ENCODE measurements at regions not wholly inside any gene's neighbourhood (a gene's known extent, or its start where the extent isn't known, plus 50 kb on each side); places are given as distances from the start of the nearest gene placed in this dataset.

DNA sequence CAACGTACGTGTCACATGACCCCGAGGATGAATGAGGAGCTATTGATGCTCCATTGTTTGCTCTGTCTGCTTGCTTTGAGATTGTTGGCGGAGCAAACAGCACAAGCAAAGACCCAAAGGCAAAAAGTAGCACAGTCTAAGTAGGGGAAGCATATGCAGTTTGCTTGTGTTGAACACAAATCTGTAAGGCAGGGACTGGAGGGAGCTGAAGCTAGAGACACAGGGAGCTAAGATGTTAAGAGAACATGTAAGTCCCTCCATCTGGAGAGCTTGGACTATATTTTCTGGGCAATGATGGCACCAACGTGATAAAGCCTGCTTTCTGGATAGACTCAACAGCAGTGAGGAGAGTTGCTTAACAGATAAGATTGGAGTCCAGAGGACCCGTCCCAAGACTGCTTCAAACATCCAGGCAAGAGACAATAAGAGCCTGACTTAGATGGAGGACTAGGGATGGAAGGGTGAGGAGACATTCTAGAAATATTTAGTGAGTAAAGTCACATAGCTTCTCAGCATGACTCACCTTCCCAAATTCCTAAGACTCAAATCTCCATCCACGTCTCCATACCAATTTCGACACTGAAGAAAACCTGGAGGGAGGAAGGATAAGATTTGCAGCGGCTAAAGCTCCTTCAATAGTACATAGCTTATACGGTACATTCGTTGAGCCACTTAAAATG is 88.1 kb upstream of the KLF7 start:
- TF ChIP-seq L3MBTL2 (conservative IDR thresholded peaks at IDR 0.05) (no peak), SUZ12 (IDR thresholded peaks at IDR 0.05) (no peak), SP1 (IDR thresholded peaks at IDR 0.05) (no peak), CTBP1 (IDR thresholded peaks at IDR 0.05; ENCODE audit: borderline replicate concordance) (no peak), BHLHE40 (IDR thresholded peaks at IDR 0.05; ENCODE audit: borderline replicate concordance) (no peak), FOXM1 (IDR thresholded peaks at IDR 0.05; ENCODE audit: borderline replicate concordance) (no peak), FOXK2 (IDR thresholded peaks at IDR 0.05) (no peak), HDGF (IDR thresholded peaks at IDR 0.05; ENCODE audit: borderline replicate concordance) (no peak), FOXA1 (IDR thresholded peaks at IDR 0.05) (no peak), TARDBP (IDR thresholded peaks at IDR 0.05) (no peak), ZNF384 (IDR thresholded peaks at IDR 0.05) (no peak), ARNT (IDR thresholded peaks at IDR 0.05) (no peak)
